B cell (primary cell): ENCODE measurements at regions not wholly inside any gene's neighbourhood (a gene's known extent, or its start where the extent isn't known, plus 50 kb on each side); places are given as distances from the start of the nearest gene placed in this dataset.
"Not testable (repeated sequence)": the region's sequence is repeated elsewhere in the genome, so short reads cannot be mapped to it uniquely, and the experiment has no call there.

ENCODE experiments used
- EZH2 ChIP-seq: IDR thresholded peaks from 2 replicates; pipeline ENCODE4 v1.6.1; 2012; ENCODE audit warnings: borderline replicate concordance, low read depth, mild to moderate bottlenecking, moderate library complexity, low read length; ENCODE audit not compliant: insufficient read depth, poor library complexity, severe bottlenecking
- TF ChIP-seq, protein P1 (sequence below): fragments of 200-600 bp; IDR thresholded peaks from one replicate; pipeline ENCODE4 v1.8.0; 2022; ENCODE audit warnings: antibody characterized with exemption, mild to moderate bottlenecking

DNA sequence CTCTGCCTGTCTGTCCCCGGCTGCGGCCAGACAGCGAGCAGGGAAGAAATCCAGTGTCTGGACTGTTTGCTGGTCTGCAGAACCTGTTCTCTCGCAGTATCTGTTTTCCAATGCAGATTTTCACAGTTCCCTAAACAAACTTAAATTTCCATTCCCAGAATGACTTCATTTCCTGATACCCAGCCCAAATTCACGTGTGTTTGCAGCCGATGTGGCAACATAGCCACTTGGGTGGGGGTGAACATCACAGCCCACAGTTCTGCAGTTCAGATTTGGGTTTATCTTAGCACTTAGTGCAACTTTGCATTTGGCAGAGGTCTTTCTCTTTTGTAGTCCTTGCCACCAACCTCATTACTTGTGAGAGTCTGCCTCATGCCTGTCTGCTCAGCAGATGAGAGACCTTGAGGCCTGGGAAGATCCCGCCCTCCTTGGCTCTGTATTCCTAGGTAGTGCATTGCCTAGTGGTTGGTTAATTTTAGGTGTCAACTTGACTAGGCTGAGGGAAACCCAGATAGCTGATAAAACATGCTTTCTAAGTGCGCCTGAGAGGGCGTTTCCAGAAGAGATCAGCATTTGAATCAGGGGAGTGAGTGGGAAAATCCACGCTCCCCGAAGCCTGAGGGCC lies 122.8 kb upstream of the FAM20C start:
- TF ChIP-seq, protein P1, sequence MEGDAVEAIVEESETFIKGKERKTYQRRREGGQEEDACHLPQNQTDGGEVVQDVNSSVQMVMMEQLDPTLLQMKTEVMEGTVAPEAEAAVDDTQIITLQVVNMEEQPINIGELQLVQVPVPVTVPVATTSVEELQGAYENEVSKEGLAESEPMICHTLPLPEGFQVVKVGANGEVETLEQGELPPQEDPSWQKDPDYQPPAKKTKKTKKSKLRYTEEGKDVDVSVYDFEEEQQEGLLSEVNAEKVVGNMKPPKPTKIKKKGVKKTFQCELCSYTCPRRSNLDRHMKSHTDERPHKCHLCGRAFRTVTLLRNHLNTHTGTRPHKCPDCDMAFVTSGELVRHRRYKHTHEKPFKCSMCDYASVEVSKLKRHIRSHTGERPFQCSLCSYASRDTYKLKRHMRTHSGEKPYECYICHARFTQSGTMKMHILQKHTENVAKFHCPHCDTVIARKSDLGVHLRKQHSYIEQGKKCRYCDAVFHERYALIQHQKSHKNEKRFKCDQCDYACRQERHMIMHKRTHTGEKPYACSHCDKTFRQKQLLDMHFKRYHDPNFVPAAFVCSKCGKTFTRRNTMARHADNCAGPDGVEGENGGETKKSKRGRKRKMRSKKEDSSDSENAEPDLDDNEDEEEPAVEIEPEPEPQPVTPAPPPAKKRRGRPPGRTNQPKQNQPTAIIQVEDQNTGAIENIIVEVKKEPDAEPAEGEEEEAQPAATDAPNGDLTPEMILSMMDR = not testable (repeated sequence)
- not testable (repeated sequence) for TF ChIP-seq EZH2
